OCI-LY1 (cell line): ENCODE measurements at regions not wholly inside any gene's neighbourhood (a gene's known extent, or its start where the extent isn't known, plus 50 kb on each side); places are given as distances from the start of the nearest gene placed in this dataset.

Experiments used
- EZH2 ChIP-seq: fragments of 200-600 bp; sonication (generic), shearing (Covaris generic); IDR thresholded peaks from 2 replicates; pipeline ENCODE4 v1.8.0; 2017; ENCODE audit warnings: borderline replicate concordance, mixed run types, mild to moderate bottlenecking, antibody characterized with exemption, low read length, moderate library complexity, mixed read lengths
- TF ChIP-seq, protein P1 (sequence below): fragments of 200-600 bp; sonication (generic), shearing (Covaris generic); IDR thresholded peaks from 2 replicates; pipeline ENCODE4 v1.5.1; 2017; ENCODE audit warnings: mild to moderate bottlenecking, antibody characterized with exemption, low read length, moderate library complexity, mixed read lengths

GRCh38 chr1:10915594-10915993, 96.9 kb upstream of the TARDBP start:
- TF ChIP-seq EZH2: no peak
- TF ChIP-seq, protein P1, sequence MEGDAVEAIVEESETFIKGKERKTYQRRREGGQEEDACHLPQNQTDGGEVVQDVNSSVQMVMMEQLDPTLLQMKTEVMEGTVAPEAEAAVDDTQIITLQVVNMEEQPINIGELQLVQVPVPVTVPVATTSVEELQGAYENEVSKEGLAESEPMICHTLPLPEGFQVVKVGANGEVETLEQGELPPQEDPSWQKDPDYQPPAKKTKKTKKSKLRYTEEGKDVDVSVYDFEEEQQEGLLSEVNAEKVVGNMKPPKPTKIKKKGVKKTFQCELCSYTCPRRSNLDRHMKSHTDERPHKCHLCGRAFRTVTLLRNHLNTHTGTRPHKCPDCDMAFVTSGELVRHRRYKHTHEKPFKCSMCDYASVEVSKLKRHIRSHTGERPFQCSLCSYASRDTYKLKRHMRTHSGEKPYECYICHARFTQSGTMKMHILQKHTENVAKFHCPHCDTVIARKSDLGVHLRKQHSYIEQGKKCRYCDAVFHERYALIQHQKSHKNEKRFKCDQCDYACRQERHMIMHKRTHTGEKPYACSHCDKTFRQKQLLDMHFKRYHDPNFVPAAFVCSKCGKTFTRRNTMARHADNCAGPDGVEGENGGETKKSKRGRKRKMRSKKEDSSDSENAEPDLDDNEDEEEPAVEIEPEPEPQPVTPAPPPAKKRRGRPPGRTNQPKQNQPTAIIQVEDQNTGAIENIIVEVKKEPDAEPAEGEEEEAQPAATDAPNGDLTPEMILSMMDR: no peak
